HEK293T (cell line): ENCODE measurements at regions not wholly inside any gene's neighbourhood (a gene's known extent, or its start where the extent isn't known, plus 50 kb on each side); places are given as distances from the start of the nearest gene placed in this dataset.
"Not testable (repeated sequence)": the region's sequence is repeated elsewhere in the genome, so short reads cannot be mapped to it uniquely, and the experiment has no call there.

Experiments used
- ARNT ChIP-seq: fragments of 450-650 bp; IDR thresholded peaks from 2 replicates; pipeline ENCODE4 v1.6.1; 2017; ENCODE audit warnings: mild to moderate bottlenecking
- BHLHE40 ChIP-seq: fragments of 450-650 bp; IDR thresholded peaks from 2 replicates; pipeline ENCODE4 v1.6.1; 2016; ENCODE audit warnings: mild to moderate bottlenecking, moderate library complexity, borderline replicate concordance
- FOXA1 ChIP-seq: fragments of 450-650 bp; IDR thresholded peaks from 2 replicates; pipeline ENCODE4 v1.6.1; 2016; ENCODE audit warnings: mild to moderate bottlenecking
- FOXK2 ChIP-seq: fragments of 450-650 bp; IDR thresholded peaks from 2 replicates; pipeline ENCODE4 v1.6.1; 2016; ENCODE audit warnings: mild to moderate bottlenecking
- FOXM1 ChIP-seq: fragments of 450-650 bp; IDR thresholded peaks from 2 replicates; pipeline ENCODE4 v1.6.1; 2017; ENCODE audit warnings: mild to moderate bottlenecking, borderline replicate concordance
- HDGF ChIP-seq: fragments of 450-650 bp; IDR thresholded peaks from 2 replicates; pipeline ENCODE4 v1.6.1; 2017; ENCODE audit warnings: antibody characterized with exemption, borderline replicate concordance
- L3MBTL2 ChIP-seq: fragments of 450-650 bp; conservative IDR thresholded peaks from 2 replicates; pipeline ENCODE4 v1.6.1; 2016; ENCODE audit warnings: mild to moderate bottlenecking
- LEF1 ChIP-seq: fragments of 450-650 bp; IDR thresholded peaks from 2 replicates; pipeline ENCODE4 v1.6.1; 2017; ENCODE audit warnings: mild to moderate bottlenecking, borderline replicate concordance
- NFRKB ChIP-seq: fragments of 450-650 bp; IDR thresholded peaks from 2 replicates; pipeline ENCODE4 v1.6.1; 2016; ENCODE audit warnings: mild to moderate bottlenecking, moderate library complexity
- PKNOX1 ChIP-seq: fragments of 450-650 bp; IDR thresholded peaks from 2 replicates; pipeline ENCODE4 v1.6.1; 2016
- SP1 ChIP-seq: fragments of 450-650 bp; IDR thresholded peaks from 2 replicates; pipeline ENCODE4 v1.6.1; 2017
- SUZ12 ChIP-seq: fragments of 450-650 bp; IDR thresholded peaks from 2 replicates; pipeline ENCODE4 v1.6.1; 2016; ENCODE audit warnings: mild to moderate bottlenecking
- TARDBP ChIP-seq: fragments of 450-650 bp; IDR thresholded peaks from 2 replicates; pipeline ENCODE4 v1.6.1; 2016
- ZNF384 ChIP-seq: fragments of 450-650 bp; IDR thresholded peaks from 2 replicates; pipeline ENCODE4 v1.6.1; 2016

GRCh38 chr14:106011631-106012360 is 485.4 kb downstream of the TMEM121 start:
- TF ChIP-seq PKNOX1, NFRKB, FOXM1, FOXA1, HDGF, TARDBP, SUZ12, FOXK2, BHLHE40, SP1, ZNF384, LEF1, ARNT, L3MBTL2: not testable (repeated sequence)
